GM12891 (cell line): ENCODE measurements at regions not wholly inside any gene's neighbourhood (a gene's known extent, or its start where the extent isn't known, plus 50 kb on each side); places are given as distances from the start of the nearest gene placed in this dataset.

Experiments used
- PAX5 ChIP-seq: IDR thresholded peaks from 2 replicates; pipeline ENCODE4 v1.6.1; 2011; ENCODE audit warnings: low read length, moderate library complexity, mild to moderate bottlenecking; ENCODE audit not compliant: insufficient read depth, severe bottlenecking
- POLR2A ChIP-seq: IDR thresholded peaks from 2 replicates; pipeline ENCODE4 v1.6.1; 2011; ENCODE audit warnings: low read depth, low read length, control low read depth
- POLR2AphosphoS5 ChIP-seq: IDR thresholded peaks from 2 replicates; pipeline ENCODE4 v1.6.1; 2011; ENCODE audit warnings: low read depth, low read length, control low read depth
- TAF1 ChIP-seq: IDR thresholded peaks from 2 replicates; pipeline ENCODE4 v1.6.1; 2011; ENCODE audit warnings: low read depth, low read length, control low read depth

GRCh38 chr14:86363047-86363446 is 833.1 kb downstream of the FLRT2 start:
- TF ChIP-seq POLR2AphosphoS5 (no peak), POLR2A (no peak), TAF1 (no peak), PAX5 (no peak)
